Osteocyte (in vitro differentiated cells): ENCODE measurements at regions not wholly inside any gene's neighbourhood (a gene's known extent, or its start where the extent isn't known, plus 50 kb on each side); places are given as distances from the start of the nearest gene placed in this dataset.

ENCODE experiments used
- DNase-seq: peaks from one replicate; pipeline ENCODE4 v3.0.0; 2021; ENCODE audit warnings: mixed read lengths; ENCODE audit not compliant: unreplicated experiment; ENCODE audit errors: extremely low spot score
- H3K27ac Mint-ChIP-seq: one replicate; pipeline ENCODE4 v1.8.0; 2021; ENCODE audit warnings: mild to moderate bottlenecking, mixed read lengths; ENCODE audit not compliant: unreplicated experiment
- H3K27me3 Mint-ChIP-seq: one replicate; pipeline ENCODE4 v1.8.0; 2021; ENCODE audit warnings: mixed read lengths; ENCODE audit not compliant: unreplicated experiment
- H3K36me3 Mint-ChIP-seq: one replicate; pipeline ENCODE4 v1.8.0; 2021; ENCODE audit warnings: mixed read lengths; ENCODE audit not compliant: unreplicated experiment
- H3K4me1 Mint-ChIP-seq: one replicate; pipeline ENCODE4 v1.8.0; 2021; ENCODE audit warnings: mixed read lengths; ENCODE audit not compliant: unreplicated experiment
- H3K4me3 Mint-ChIP-seq: one replicate; pipeline ENCODE4 v1.8.0; 2021; ENCODE audit warnings: mild to moderate bottlenecking, moderate library complexity, mixed read lengths; ENCODE audit not compliant: unreplicated experiment
- H3K9me3 Mint-ChIP-seq: one replicate; pipeline ENCODE4 v1.8.0; 2021; ENCODE audit warnings: mixed read lengths; ENCODE audit not compliant: unreplicated experiment
- TF ChIP-seq, protein P1 (sequence below): fragments of 200-600 bp; sonication (generic); IDR thresholded peaks from 2 replicates; pipeline ENCODE4 v1.5.0; 2021; ENCODE audit warnings: antibody characterized with exemption, mild to moderate bottlenecking, moderate library complexity

GRCh38 chr12:18849080-18849479 is 111.2 kb downstream of the CAPZA3 start:
- peaks cover 5% of the 10 kb centered on the region for H3K4me1 Mint-ChIP-seq
- no peaks in the 10 kb centered on the region for H3K9me3 Mint-ChIP-seq
- H3K4me3 Mint-ChIP-seq, result no peak overlapping the region
- H3K36me3 Mint-ChIP-seq, result no peaks in the 10 kb centered on the region
- TF ChIP-seq, protein P1, sequence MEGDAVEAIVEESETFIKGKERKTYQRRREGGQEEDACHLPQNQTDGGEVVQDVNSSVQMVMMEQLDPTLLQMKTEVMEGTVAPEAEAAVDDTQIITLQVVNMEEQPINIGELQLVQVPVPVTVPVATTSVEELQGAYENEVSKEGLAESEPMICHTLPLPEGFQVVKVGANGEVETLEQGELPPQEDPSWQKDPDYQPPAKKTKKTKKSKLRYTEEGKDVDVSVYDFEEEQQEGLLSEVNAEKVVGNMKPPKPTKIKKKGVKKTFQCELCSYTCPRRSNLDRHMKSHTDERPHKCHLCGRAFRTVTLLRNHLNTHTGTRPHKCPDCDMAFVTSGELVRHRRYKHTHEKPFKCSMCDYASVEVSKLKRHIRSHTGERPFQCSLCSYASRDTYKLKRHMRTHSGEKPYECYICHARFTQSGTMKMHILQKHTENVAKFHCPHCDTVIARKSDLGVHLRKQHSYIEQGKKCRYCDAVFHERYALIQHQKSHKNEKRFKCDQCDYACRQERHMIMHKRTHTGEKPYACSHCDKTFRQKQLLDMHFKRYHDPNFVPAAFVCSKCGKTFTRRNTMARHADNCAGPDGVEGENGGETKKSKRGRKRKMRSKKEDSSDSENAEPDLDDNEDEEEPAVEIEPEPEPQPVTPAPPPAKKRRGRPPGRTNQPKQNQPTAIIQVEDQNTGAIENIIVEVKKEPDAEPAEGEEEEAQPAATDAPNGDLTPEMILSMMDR, result no peak
- H3K27ac Mint-ChIP-seq, result no peak overlapping the region
- no peaks in the 10 kb centered on the region for H3K27me3 Mint-ChIP-seq
- no peak for DNase-seq

GRCh38 chr12:18849761-18850160 is 111.8 kb downstream of the CAPZA3 start:
- Mint-ChIP-seq H3K4me1 (peaks cover 5% of the 10 kb centered on the region), H3K4me3 (no peak overlapping the region), H3K9me3 (no peaks in the 10 kb centered on the region), H3K27ac (no peak overlapping the region), H3K36me3 (no peaks in the 10 kb centered on the region), H3K27me3 (no peaks in the 10 kb centered on the region)
- DNase-seq, result no peak
- TF ChIP-seq, protein P1, result no peak

GRCh38 chr12:18850752-18851151 is 112.8 kb downstream of the CAPZA3 start:
- TF ChIP-seq, protein P1, result no peak
- Mint-ChIP-seq H3K9me3 (no peaks in the 10 kb centered on the region), H3K4me3 (no peak overlapping the region), H3K27me3 (no peaks in the 10 kb centered on the region), H3K4me1 (peaks cover 5% of the 10 kb centered on the region), H3K36me3 (no peaks in the 10 kb centered on the region), H3K27ac (no peak overlapping the region)
- DNase-seq, result no peak

DNA sequence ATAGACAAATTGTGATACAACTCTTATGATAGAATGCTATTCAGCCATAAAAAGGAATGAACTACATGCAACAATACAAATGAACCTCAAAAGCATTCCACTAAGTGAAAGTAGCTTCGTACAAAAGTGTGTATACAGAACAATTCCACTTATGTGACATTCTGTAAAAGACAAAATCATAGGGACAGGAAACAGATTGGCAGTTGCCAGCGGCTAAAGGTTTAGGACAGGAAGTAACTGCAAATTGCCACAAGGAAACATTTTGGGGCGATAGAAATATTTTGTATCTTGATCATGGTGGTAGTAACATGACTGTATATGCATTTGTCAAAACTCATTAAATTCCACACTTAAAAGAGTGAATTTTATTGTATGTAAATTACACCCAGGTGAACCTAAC is 113.4 kb downstream of the CAPZA3 start:
- Mint-ChIP-seq H3K36me3 (no peaks in the 10 kb centered on the region), H3K27ac (no peak overlapping the region), H3K4me1 (peaks cover 5% of the 10 kb centered on the region), H3K9me3 (no peaks in the 10 kb centered on the region), H3K4me3 (no peak overlapping the region), H3K27me3 (no peaks in the 10 kb centered on the region)
- no peak for DNase-seq
- TF ChIP-seq, protein P1, result no peak

DNA sequence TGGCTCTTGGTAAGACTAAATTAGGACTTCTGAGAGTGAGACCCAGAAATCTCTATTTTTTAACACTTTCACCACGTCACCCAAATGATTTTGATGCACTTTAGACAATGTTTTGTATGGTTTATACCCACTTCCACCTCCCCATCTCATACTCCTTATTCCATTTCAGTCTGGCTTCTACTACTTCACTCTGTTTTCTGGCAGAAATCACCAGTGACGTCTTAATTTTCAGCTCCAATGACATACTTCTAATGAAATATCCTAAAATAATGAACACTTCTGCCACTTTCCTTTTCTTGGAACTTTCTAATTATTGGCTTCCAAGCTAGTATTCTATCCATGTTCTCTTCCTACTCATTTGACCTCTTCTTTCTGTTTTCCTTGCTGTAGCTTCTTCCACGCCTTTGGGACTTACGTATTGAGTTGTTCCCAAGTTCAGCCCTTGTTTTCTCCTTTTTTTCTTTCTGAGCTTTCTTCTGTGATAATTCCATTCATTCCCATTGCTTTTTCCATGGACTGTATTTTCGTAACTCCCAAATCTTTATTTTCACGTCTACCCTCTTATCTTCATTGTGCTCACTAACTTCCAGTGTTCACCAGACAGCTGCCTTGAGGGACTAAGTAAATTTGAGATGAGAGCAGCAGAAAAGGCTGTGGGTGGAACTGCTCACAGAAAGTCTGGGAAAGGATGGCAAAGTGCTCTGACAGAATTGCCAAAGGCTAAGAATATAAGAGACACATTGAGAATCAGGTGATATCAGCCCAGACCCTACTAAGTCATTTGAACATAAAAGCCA is 115.8 kb downstream of the CAPZA3 start:
- TF ChIP-seq, protein P1, result no peak
- H3K4me3 Mint-ChIP-seq, result no peak overlapping the region
- no peaks in the 10 kb centered on the region for H3K27me3 Mint-ChIP-seq
- no peaks in the 10 kb centered on the region for H3K36me3 Mint-ChIP-seq
- DNase-seq, result no peak
- H3K4me1 Mint-ChIP-seq, result peaks cover 5% of the 10 kb centered on the region
- no peaks in the 10 kb centered on the region for H3K9me3 Mint-ChIP-seq
- no peak overlapping the region for H3K27ac Mint-ChIP-seq
